ENCODE measurements at regions not wholly inside any gene's neighbourhood (a gene's known extent, or its start where the extent isn't known, plus 50 kb on each side); places are given as distances from the start of the nearest gene placed in this dataset.

DNA sequence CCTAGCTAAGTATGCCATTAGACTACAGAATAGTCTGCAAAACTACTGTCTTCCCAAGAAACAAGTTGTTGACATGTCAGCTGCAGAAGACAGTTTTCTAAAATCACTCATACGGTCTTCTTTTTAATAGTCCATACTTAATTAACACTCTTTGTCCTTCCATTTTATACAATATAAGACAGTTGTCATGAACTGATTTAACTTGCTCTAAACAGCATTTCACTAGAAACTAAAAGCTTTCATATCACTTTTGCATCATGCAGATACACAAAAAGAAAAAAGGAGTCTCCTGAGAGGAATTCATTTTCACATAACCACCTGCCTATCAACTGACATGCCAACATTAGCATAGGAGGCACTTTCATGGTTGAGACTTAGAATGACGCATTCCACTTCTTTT lies 1159.6 kb upstream of the CHAC2 start:
- POLR2A ChIA-PET = no interaction called here
- no peak for TF ChIP-seq KLF17 (tag by site-specific recombination; IDR thresholded peaks at IDR 0.05)
- no peak for TF ChIP-seq ZNF624 (tag by site-specific recombination; IDR thresholded peaks at IDR 0.05)
- no peak for TF ChIP-seq ZNF221 (tag by site-specific recombination; IDR thresholded peaks at IDR 0.05; ENCODE audit: borderline replicate concordance)
- TF ChIP-seq ZNF596 (tag by site-specific recombination; IDR thresholded peaks at IDR 0.05) = no peak
- no peak for TF ChIP-seq ZSCAN5A (tag by site-specific recombination; IDR thresholded peaks at IDR 0.05)
- no peak for TF ChIP-seq ZNF560 (tag by site-specific recombination; IDR thresholded peaks at IDR 0.05; ENCODE audit: borderline replicate concordance)
- TF ChIP-seq ZNF169 (tag by site-specific recombination; IDR thresholded peaks at IDR 0.05) = no peak
- no peak for TF ChIP-seq ZNF837 (tag by site-specific recombination; IDR thresholded peaks at IDR 0.05)
- TF ChIP-seq BCL11B (tag by site-specific recombination; IDR thresholded peaks at IDR 0.05; ENCODE audit: low read depth) = no peak
- Histone ChIP-seq H3K9me3 (ENCODE audit: control insufficient read depth, insufficient read depth, low read depth, low read length) (no peaks in the 10 kb centered on the region), H3K4me1 (ENCODE audit: control insufficient read depth, insufficient read depth, low read length) (no peaks in the 10 kb centered on the region), H3K4me3 (ENCODE audit: low read depth, low read length) (no peak overlapping the region), H3K27ac (ENCODE audit: extremely low read depth, low read depth, low read length) (no peak overlapping the region), H3K36me3 (ENCODE audit: control insufficient read depth in 2 of 2, insufficient read depth in 1 of 2, low read length in 2 of 2) (no peaks in the 10 kb centered on the region)
- CTCF ChIA-PET = no interaction called here

DNA sequence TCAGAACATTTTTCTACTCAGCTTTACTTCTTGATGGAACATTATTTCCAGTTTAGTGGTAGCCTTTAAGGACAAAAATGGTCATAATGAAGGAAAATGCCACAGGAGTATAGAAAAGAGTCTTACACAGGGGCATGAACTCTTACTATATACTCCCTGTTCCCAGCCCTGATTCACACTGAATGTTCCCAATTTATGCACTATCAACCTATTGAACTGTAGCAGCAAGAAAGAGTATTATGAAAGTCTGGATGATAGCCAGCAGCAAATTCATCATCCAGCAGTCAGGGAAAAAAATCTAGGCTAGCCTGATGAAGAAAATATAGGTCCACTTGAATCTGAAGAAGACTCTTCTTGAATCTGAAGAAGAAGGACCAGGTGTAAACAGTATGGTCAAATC lies 1170.3 kb upstream of the CHAC2 start:
- Histone ChIP-seq H3K27ac (ENCODE audit: extremely low read depth, low read depth, low read length) (no peak overlapping the region), H3K9me3 (ENCODE audit: control insufficient read depth, insufficient read depth, low read depth, low read length) (no peaks in the 10 kb centered on the region), H3K36me3 (ENCODE audit: control insufficient read depth in 2 of 2, insufficient read depth in 1 of 2, low read length in 2 of 2) (no peaks in the 10 kb centered on the region), H3K4me3 (ENCODE audit: low read depth, low read length) (no peak overlapping the region), H3K4me1 (ENCODE audit: control insufficient read depth, insufficient read depth, low read length) (no peaks in the 10 kb centered on the region)
- ChIA-PET POLR2A (no interaction called here), CTCF (no interaction called here)
- TF ChIP-seq ZNF701 (tag by site-specific recombination; IDR thresholded peaks at IDR 0.05) (no peak), ZNF473 (tag by site-specific recombination; IDR thresholded peaks at IDR 0.05) (no peak), ZNF398 (tag by site-specific recombination; IDR thresholded peaks at IDR 0.05) (no peak), ZNF146 (tag by site-specific recombination; IDR thresholded peaks at IDR 0.05) (no peak), ZBTB26 (tag by site-specific recombination; optimal IDR thresholded peaks at IDR 0.05) (no peak), ZBTB1 (tag by site-specific recombination; IDR thresholded peaks at IDR 0.05) (no peak), ZNF19 (tag by site-specific recombination; IDR thresholded peaks at IDR 0.05; ENCODE audit: low read depth) (no peak), ZNF747 (tag by site-specific recombination; IDR thresholded peaks at IDR 0.05) (no peak)
- TF ChIP-seq, protein P1, sequence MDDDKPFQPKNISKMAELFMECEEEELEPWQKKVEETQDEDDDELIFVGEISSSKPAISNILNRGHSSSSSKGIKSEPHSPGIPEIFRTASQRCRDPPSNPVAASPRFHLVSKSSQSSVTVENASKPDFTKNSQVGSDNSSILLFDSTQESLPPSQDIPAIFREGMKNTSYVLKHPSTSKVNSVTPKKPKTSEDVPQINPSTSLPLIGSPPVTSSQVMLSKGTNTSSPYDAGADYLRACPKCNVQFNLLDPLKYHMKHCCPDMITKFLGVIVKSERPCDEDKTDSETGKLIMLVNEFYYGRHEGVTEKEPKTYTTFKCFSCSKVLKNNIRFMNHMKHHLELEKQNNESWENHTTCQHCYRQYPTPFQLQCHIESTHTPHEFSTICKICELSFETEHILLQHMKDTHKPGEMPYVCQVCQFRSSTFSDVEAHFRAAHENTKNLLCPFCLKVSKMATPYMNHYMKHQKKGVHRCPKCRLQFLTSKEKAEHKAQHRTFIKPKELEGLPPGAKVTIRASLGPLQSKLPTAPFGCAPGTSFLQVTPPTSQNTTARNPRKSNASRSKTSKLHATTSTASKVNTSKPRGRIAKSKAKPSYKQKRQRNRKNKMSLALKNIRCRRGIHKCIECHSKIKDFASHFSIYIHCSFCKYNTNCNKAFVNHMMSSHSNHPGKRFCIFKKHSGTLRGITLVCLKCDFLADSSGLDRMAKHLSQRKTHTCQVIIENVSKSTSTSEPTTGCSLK (tag by site-specific recombination; IDR thresholded peaks at IDR 0.05) = no peak
- TF ChIP-seq, protein P2, sequence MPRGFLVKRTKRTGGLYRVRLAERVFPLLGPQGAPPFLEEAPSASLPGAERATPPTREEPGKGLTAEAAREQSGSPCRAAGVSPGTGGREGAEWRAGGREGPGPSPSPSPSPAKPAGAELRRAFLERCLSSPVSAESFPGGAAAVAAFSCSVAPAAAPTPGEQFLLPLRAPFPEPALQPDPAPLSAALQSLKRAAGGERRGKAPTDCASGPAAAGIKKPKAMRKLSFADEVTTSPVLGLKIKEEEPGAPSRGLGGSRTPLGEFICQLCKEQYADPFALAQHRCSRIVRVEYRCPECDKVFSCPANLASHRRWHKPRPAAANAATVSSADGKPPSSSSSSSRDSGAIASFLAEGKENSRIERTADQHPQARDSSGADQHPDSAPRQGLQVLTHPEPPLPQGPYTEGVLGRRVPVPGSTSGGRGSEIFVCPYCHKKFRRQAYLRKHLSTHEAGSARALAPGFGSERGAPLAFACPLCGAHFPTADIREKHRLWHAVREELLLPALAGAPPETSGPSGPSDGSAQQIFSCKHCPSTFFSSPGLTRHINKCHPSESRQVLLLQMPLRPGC (tag by site-specific recombination; IDR thresholded peaks at IDR 0.05) = no peak
- TF ChIP-seq, protein P3, sequence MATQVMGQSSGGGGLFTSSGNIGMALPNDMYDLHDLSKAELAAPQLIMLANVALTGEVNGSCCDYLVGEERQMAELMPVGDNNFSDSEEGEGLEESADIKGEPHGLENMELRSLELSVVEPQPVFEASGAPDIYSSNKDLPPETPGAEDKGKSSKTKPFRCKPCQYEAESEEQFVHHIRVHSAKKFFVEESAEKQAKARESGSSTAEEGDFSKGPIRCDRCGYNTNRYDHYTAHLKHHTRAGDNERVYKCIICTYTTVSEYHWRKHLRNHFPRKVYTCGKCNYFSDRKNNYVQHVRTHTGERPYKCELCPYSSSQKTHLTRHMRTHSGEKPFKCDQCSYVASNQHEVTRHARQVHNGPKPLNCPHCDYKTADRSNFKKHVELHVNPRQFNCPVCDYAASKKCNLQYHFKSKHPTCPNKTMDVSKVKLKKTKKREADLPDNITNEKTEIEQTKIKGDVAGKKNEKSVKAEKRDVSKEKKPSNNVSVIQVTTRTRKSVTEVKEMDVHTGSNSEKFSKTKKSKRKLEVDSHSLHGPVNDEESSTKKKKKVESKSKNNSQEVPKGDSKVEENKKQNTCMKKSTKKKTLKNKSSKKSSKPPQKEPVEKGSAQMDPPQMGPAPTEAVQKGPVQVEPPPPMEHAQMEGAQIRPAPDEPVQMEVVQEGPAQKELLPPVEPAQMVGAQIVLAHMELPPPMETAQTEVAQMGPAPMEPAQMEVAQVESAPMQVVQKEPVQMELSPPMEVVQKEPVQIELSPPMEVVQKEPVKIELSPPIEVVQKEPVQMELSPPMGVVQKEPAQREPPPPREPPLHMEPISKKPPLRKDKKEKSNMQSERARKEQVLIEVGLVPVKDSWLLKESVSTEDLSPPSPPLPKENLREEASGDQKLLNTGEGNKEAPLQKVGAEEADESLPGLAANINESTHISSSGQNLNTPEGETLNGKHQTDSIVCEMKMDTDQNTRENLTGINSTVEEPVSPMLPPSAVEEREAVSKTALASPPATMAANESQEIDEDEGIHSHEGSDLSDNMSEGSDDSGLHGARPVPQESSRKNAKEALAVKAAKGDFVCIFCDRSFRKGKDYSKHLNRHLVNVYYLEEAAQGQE (tag by site-specific recombination; IDR thresholded peaks at IDR 0.05) = no peak
